GM12874 (cell line): ENCODE measurements at regions not wholly inside any gene's neighbourhood (a gene's known extent, or its start where the extent isn't known, plus 50 kb on each side); places are given as distances from the start of the nearest gene placed in this dataset.

Source experiments
- TF ChIP-seq, protein P1 (sequence below): IDR thresholded peaks from 2 replicates; pipeline ENCODE4 v1.5.1; 2011; ENCODE audit warnings: low read depth, mild to moderate bottlenecking, control low read depth, low read length, moderate library complexity; ENCODE audit not compliant: insufficient read depth

GRCh38 chr2:176619504-176619903 lies 350.3 kb downstream of the MTX2 start:
- TF ChIP-seq, protein P1, sequence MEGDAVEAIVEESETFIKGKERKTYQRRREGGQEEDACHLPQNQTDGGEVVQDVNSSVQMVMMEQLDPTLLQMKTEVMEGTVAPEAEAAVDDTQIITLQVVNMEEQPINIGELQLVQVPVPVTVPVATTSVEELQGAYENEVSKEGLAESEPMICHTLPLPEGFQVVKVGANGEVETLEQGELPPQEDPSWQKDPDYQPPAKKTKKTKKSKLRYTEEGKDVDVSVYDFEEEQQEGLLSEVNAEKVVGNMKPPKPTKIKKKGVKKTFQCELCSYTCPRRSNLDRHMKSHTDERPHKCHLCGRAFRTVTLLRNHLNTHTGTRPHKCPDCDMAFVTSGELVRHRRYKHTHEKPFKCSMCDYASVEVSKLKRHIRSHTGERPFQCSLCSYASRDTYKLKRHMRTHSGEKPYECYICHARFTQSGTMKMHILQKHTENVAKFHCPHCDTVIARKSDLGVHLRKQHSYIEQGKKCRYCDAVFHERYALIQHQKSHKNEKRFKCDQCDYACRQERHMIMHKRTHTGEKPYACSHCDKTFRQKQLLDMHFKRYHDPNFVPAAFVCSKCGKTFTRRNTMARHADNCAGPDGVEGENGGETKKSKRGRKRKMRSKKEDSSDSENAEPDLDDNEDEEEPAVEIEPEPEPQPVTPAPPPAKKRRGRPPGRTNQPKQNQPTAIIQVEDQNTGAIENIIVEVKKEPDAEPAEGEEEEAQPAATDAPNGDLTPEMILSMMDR, result no peak

- TF ChIP-seq, protein P1, result no peak
Measured at GRCh38 chr2:176621350-176621749, 352.1 kb downstream of the MTX2 start.

DNA sequence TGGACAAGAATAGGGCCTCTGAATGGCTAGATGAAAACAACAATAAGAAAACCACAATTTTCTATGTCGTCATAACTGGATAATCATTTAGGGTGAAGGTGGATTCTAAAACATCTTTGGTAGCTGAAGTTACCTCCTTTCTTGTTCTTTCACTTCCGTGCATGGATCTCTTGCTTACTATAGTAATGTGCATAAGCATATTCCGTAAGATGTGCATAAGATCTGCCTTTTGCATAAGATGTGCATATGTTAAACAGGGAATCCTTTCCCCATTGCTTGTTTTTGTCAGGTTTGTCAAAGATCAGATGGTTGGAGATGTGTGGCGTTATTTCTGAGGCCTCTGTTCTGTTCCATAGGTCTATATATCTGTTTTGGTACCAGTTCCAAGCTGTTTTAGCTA lies 353.6 kb downstream of the MTX2 start:
- TF ChIP-seq, protein P1, result no peak

DNA sequence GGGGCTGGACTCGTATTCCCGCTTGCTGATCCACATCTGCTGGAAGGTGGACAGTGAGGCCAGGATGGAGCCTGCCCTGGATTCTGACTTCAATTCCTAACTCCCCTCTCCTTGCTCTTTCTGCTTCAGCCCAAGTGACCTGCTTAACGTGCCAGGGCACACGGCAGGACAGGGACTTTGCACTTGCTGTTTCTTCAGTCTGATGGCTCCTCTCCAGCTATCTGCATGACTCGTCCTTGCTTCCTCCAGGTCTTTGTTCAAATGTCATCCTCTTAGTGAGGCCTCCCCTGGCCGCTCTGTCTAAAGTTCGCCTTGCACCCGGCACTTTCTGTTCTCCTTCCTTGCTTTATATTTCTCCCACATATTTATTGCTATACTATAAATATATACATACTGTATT lies 357.6 kb downstream of the MTX2 start:
- TF ChIP-seq, protein P1, result no peak

DNA sequence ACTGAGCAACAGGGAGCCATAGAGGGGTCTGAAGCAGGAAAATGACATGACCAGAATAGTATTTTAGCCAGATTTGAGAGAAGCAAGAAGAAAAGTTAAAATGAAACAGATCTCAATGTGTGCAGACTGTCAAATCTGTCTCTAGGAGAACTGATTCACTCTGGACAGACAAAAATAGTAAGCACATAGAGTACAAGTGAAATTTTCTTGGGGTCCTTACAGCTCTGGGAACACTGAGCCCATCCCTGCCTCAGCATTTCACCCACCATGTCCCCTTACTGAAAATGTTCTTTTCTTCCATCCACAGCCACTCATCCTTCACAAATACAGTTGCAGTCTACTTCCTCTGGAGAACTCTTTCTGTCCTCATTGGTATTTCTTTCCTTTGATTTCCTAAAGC lies 359.2 kb downstream of the MTX2 start:
- TF ChIP-seq, protein P1, result no peak

GRCh38 chr2:176633754-176634153 lies 364.5 kb downstream of the MTX2 start:
- TF ChIP-seq, protein P1, result no peak

GRCh38 chr2:176636401-176636800 lies 367.2 kb downstream of the MTX2 start:
- TF ChIP-seq, protein P1, result no peak

DNA sequence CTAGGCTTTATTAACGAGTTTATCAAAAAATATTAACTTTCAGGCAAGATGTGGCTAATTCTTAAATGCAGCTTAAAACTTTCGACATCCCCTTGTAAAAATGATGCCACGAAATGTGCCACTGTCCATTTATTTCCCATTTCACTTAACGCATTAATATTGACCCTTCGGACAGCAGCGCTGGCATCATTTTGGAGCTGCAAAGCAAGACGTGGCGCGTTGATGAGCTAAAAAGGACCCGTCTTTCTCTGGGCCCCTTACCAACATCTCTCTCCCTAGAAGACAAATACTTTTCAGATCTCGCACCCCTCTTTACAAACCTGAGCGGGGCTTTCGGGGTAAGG lies 367.9 kb downstream of the MTX2 start:
- TF ChIP-seq, protein P1, result no peak
